ENCODE measurements at regions not wholly inside any gene's neighbourhood (a gene's known extent, or its start where the extent isn't known, plus 50 kb on each side); places are given as distances from the start of the nearest gene placed in this dataset.

GRCh38 chr12:125435871-125436270 lies 370.6 kb downstream of the AACS start:
- DNase-seq = no peak

- DNase-seq = no peak
These were observed 371.5 kb downstream of the AACS start for GRCh38 chr12:125436686-125437085.

DNA sequence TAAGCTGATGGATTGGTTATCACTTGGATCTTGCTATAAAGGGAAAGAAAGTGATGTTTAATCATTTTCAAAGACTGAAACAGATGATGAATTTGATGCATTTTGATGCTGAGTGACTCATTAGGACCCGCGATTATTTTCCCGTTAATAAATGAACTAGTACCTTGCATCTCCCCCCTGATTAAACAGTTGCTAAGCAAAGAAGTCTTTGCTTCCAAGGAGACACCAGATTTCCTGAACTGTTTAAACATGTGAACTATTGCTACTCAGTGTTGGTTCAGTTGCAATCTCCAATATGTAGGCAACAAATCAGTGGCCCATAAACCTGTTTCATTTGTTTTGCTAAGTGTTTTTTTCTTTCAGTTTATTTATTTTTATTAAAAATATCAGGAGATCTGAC lies 375.2 kb downstream of the AACS start:
- no peak for DNase-seq

DNA sequence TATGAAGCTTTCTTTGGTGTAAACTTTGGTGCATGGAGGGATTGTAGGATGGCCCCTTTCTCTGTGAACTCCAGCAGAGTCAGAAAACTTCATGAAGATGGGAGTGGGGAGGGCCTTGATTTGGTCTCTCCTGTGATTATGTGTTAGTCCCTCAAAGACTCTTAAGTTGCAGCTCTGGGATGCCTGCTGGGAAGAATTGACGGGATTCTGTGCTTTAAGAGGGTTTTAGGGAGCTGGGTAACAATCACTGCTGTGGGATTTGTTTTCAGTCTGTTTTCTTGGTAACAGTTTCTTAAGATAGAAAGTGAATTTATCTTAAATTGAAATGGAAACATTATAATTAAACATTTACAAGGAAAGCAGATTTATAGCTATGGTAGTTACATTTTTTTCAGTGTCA lies 378.1 kb downstream of the AACS start:
- no peak for DNase-seq

- no peak for DNase-seq
These were observed 386.2 kb downstream of the AACS start for GRCh38 chr12:125451408-125451807.

DNA sequence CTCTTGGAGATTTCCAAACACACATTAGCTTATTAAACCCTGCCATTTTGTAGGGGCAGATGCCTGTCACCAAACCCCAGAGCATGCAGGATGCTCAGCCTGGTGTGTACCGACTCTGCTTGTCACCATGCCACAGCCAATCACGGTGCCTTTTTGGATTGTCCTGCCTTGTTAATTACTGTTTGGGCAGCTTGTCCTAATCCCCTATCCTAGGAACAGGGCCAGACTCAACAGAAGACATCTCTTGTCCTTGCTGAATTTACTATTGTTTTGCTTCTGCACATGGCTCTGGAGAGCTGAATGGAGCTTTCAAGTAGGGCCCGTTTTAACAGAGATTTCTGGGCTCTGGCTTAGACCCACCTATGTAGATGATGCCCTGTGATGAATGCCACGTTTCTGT lies 388.5 kb downstream of the AACS start:
- DNase-seq = peak in 12 of 14 donors; percentile 46 to 83 (median 76)

- DNase-seq = peak in 3 of 14 donors; percentile 19 to 61 (median 44)
These were observed 389.1 kb downstream of the AACS start for GRCh38 chr12:125454291-125454690.

GRCh38 chr12:125454786-125455480 lies 389.7 kb downstream of the AACS start:
- peak in 1 of 14 donors; percentile 21 for DNase-seq

DNA sequence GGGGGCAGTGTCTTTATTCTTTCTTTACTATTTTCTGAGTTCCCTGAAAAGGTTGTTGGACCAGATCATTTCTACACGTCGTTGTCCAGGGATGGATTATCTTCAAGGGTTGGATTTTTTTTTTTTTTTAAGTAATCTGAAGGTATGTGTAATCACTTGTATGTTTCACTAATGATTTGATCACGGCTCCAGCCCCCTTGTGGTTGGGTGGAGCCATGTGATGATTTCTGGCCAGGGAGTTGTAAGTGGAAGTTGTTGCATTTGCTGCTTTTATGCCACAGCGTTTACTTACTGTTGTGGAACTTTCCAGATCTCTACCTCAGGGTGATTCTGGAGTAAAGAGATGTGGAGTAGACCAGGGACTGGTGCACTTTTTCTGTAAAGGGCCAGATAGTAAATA lies 390.3 kb downstream of the AACS start:
- DNase-seq = no peak

GRCh38 chr12:125458552-125459268 lies 393.5 kb downstream of the AACS start:
- no peak for DNase-seq

GRCh38 chr12:125461831-125462230 lies 396.6 kb downstream of the AACS start:
- no peak for DNase-seq

DNA sequence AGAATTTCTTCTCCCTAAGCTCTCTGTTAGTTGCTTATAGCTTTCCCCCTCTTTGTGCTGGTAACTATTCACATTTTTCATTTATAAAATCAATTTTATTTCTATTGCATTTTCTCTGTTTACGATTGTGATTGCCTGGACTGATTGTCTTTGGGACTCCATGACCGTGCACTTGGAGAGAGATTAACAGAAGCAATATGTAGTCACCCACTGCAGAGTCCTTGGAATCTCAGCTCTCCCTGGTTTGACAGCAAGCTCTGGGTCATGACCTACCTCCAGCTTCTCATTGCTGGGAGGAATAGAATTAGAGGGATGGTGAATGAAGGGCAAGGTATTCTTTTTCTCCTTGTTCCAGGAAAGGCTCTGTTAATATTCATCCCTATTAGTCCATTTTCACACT lies 398.2 kb downstream of the AACS start:
- DNase-seq = no peak

GRCh38 chr12:125467363-125467762 lies 402.1 kb downstream of the AACS start:
- no peak for DNase-seq

DNA sequence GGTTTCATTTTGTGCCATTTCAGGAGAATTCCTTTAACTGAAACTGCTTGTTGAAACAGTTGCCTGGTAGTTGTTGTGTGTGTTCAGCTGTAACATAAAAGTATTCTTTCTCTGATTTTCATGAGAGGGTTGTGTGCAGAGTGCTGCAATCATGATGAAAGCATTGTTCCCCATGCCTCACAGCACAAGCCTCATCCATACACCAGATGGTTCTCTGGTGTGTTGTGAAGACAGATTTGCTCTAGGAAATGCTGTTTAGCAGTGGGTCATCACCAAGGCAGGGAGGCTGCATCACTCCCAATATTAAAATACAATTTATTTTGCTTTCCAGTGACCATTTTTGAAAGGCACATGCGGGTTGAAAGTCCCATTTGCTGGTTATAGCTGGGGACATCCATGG lies 404.4 kb downstream of the AACS start:
- no peak for DNase-seq

- no peak for DNase-seq
These were observed 405.9 kb downstream of the AACS start for GRCh38 chr12:125470838-125471783.

DNA sequence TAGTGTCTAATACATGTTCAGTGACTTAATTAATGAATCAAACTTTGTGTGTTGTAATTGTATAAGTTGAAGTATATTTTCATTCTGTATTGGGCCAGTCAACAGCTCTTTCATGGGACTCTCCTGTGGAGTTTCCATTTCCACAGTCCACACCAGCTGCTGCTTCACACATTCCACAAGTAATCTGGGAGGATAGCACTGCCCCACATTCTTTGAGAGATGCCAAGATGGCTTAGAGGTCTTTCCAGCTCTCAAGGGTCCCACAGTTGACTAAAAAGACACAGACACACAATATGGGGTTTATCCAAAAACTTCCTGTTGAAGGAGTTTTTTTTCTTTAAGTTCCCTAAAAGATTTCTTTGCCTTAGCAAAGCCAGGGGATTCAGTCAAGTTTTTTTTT lies 408.3 kb downstream of the AACS start:
- no peak for DNase-seq

DNA sequence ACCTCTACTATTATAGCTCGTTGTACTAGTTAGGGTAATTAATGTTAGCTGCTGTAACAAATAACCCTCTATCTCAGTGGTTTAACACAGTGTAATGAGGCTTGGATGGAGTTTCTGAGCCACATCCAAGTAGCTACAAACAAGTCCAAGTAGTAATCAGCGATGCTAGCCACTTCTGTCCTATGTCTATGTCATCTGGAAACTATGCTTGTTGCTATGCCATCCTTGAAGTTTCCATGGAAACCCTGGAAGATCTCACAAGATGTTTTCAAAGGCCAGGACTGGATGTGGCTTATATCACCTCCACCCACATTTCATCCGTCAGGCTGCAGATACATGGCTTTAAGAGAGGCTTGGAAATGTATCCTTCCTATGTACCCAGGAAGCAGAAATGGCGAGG lies 422.1 kb downstream of the AACS start:
- DNase-seq = no peak

- no peak for DNase-seq
These were observed 426.3 kb downstream of the AACS start for GRCh38 chr12:125491553-125491952.

DNA sequence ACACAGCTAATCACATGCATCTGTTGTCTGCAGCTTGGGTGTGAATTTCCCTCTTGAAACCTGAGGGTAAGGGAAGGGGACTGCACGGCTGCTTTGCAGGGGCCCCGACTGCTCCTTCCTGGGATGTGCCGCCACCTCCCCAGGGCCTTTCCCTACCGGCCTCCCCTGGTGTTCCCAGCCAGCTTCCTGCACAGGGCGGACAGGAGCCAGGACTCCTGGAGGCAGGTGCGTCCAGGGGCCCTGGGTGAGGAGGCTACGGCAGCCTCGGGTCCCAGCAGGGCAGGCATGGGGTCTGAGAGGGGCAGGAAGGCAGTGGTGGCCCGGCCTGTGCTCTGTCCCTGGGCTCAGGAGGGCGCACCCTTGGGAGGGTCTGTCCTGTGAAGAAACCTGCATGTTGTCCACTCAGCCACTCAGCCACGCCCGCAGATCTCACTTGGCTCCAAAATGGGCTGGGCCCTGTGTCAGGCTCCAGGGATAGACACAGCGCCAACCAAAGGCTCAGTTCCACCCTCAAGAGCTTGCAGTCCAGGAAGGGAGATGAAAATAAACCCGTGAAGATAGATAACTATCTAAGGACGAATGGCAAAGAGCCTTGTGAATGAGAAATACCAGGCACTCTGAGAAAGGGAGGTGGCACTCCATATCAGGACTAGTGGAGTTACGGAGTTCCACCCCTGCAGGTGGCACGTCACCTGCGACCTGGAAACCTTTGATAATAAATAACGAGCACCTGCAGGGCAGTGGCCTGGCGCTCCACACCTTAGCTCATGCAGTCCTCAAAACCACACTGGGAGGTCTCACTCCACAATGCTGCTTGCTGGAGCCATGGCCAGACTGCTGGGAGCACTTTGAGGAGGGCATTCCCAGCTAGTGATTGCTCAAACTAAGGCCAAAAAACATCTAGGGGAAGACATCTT lies 427.4 kb downstream of the AACS start:
- DNase-seq = no peak

DNA sequence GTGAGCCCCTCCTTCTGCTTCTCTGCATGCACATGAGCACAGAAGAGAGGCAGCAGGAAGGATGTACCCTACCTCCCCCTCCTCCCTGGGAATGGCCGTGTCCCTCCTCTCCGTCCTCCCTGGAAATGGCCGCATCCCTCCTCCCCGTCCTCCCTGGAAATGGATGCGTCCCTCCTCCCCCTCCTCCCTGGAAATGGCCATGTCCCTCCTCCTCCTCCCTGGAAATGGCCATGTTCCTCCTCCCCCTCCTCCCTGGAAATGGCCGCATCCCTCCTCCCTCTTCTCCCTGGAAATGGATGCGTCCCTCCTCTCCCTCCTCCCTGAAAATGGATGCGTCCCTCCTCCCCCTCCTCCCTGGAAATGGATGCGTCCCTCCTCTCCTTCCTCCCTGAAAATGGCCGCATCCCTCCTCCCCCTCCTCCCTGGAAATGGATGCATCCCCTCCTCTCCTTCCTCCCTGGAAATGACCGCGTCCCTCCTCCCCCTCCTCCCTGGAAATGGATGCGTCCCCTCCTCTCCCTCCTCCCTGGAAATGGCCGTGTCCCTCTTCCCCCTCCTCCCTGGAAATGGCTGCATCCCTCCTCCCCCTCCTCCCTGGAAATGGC lies 428.6 kb downstream of the AACS start:
- no peak for DNase-seq

GRCh38 chr12:125503128-125503527 lies 437.9 kb downstream of the AACS start:
- no peak for DNase-seq

DNA sequence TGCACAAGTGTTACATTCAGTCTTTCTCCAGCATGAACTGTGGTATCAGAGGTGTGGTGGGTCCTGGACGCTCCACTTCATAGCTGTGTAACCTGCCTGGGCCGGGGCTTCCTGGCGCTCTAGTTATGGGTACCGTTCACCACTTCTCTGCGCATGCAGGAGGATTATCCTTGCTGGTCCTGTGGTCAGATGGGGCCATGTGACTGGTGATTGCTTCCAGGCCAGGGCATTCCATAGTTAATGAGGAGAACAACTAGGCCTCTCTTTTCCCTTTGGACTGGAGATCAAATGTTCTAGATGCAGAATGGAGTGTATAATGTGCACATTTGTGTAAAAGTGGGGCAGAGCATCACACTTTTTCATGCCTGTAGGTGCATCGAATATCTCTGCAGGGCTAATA lies 444.0 kb downstream of the AACS start:
- DNase-seq = no peak

Measured in C1 segment of cervical spinal cord (tissue), 14 donors.